H1 (cell line): ENCODE measurements at regions not wholly inside any gene's neighbourhood (a gene's known extent, or its start where the extent isn't known, plus 50 kb on each side); places are given as distances from the start of the nearest gene placed in this dataset.

Source experiments
- CTCF ChIA-PET: fragments of 300-600 bp; sonication (Branson Sonifier 250); formaldehyde crosslinking; loops from one replicate; lab custom pipeline; 2021; ENCODE audit not compliant: partially characterized antibody; lab: Charles Lee
- POLR2A ChIA-PET: fragments of 300-600 bp; sonication (Branson Sonifier 250); formaldehyde crosslinking; loops from one replicate; lab custom pipeline; 2021; ENCODE audit warnings: inconsistent platforms; ENCODE audit not compliant: partially characterized antibody; lab: Charles Lee
- DNase-seq, 2 experiments: peaks; one replicate each; pipeline versions ENCODE4 v3.0.0 to v3.0.0-alpha.2; 2010 to 2022; ENCODE audit warnings: low spot score in 2 of 2, low read depth in 1 of 2, mixed read lengths in 1 of 2
- FAIRE-seq: peaks from 2 replicates; lab custom pipeline; 2011; peaks lifted over from hg19 to GRCh38; lab: Jason Lieb, UNC
- H2AFZ ChIP-seq: 2 replicates; pipeline ENCODE4 v1.8.1; 2012; ENCODE audit warnings: low read length, inconsistent platforms
- H2AK5ac ChIP-seq: 2 replicates; pipeline ENCODE4 v1.6.1; 2013; ENCODE audit warnings: low read depth, low read length
- H2BK120ac ChIP-seq: replicated peaks from 2 replicates; pipeline ENCODE3; 2013; ENCODE audit warnings: low read depth, low read length, inconsistent platforms
- H2BK12ac ChIP-seq: 2 replicates; pipeline ENCODE4 v1.6.1; 2013; ENCODE audit warnings: low read depth, low read length
- H2BK15ac ChIP-seq: 2 replicates; pipeline ENCODE4 v1.6.1; 2013; ENCODE audit warnings: low read length
- H2BK20ac ChIP-seq: 2 replicates; pipeline ENCODE4 v1.6.1; 2013; ENCODE audit warnings: low read length
- H2BK5ac ChIP-seq: 2 replicates; pipeline ENCODE4 v1.6.1; 2013; ENCODE audit warnings: low read depth, low read length
- H3K14ac ChIP-seq: 2 replicates; pipeline ENCODE4 v1.6.1; 2013; ENCODE audit warnings: inconsistent platforms; ENCODE audit not compliant: insufficient read length
- H3K18ac ChIP-seq: 2 replicates; pipeline ENCODE4 v1.6.1; 2013; ENCODE audit warnings: low read length; ENCODE audit errors: extremely low read depth
- H3K23ac ChIP-seq: 2 replicates; pipeline ENCODE4 v1.6.1; 2013; ENCODE audit warnings: inconsistent platforms; ENCODE audit not compliant: insufficient read length
- H3K23me2 ChIP-seq: 2 replicates; pipeline ENCODE4 v1.6.1; 2013; ENCODE audit warnings: low read depth, low read length
- H3K27ac ChIP-seq: 2 replicates; pipeline ENCODE4 v1.6.1; 2011; ENCODE audit warnings: low read depth, low read length, inconsistent platforms
- H3K27me3 ChIP-seq, 4 experiments: replicated peaks in 1 of 4; 1 replicate in 1 of 4; 2 replicates in 3 of 4; pipeline versions ENCODE4 v1.6.1 to v1.8.1; 2011 to 2013; ENCODE audit warnings: low read length in 3 of 4, mild to moderate bottlenecking in 3 of 4, inconsistent platforms in 2 of 4, mixed read lengths in 2 of 4, moderate library complexity in 1 of 4; ENCODE audit not compliant: control insufficient read depth in 3 of 4, insufficient read depth in 3 of 4; ENCODE audit errors: extremely low read depth in 1 of 4
- H3K36me3 ChIP-seq, 4 experiments: 2 replicates each; pipeline versions ENCODE4 v1.6.1 to v1.8.1; 2011 to 2013; ENCODE audit warnings: mild to moderate bottlenecking in 4 of 4, low read length in 3 of 4, moderate library complexity in 2 of 4, control low read depth in 1 of 4, inconsistent platforms in 1 of 4; ENCODE audit not compliant: insufficient read depth in 4 of 4, control insufficient read depth in 2 of 4
- H3K4ac ChIP-seq: replicated peaks from 2 replicates; pipeline ENCODE3; 2013; ENCODE audit warnings: low read length, low read depth, mixed read lengths, inconsistent platforms; ENCODE audit not compliant: insufficient read length
- H3K4me1 ChIP-seq, 4 experiments: replicated peaks in 1 of 4; 1 replicate in 1 of 4; 2 replicates in 3 of 4; pipeline versions ENCODE4 v1.6.1 to v1.8.1; 2011 to 2013; ENCODE audit warnings: low read length in 3 of 4, inconsistent platforms in 2 of 4, mixed read lengths in 1 of 4; ENCODE audit not compliant: insufficient read depth in 4 of 4, control insufficient read depth in 3 of 4
- H3K4me2 ChIP-seq, 2 experiments: 2 replicates each; pipeline versions ENCODE4 v1.6.1 to v1.8.1; 2011 to 2013; ENCODE audit warnings: low read depth in 2 of 2, low read length in 2 of 2, control low read depth in 1 of 2, inconsistent platforms in 1 of 2, mild to moderate bottlenecking in 1 of 2; ENCODE audit not compliant: insufficient read depth in 1 of 2
- H3K4me3 ChIP-seq, 4 experiments: fragments of 200-600, 300-600 bp in 1 of 4; sonication (generic), shearing (Covaris generic), sonication (Bioruptor Twin) in 1 of 4; 2 replicates each; pipeline versions ENCODE4 v1.5.1 to v1.8.1; 2011 to 2016; ENCODE audit warnings: low read length in 4 of 4, low read depth in 3 of 4, control low read depth in 2 of 4, inconsistent platforms in 2 of 4, mild to moderate bottlenecking in 2 of 4, mixed read lengths in 1 of 4, moderate library complexity in 1 of 4; ENCODE audit not compliant: insufficient read depth in 2 of 4; ENCODE audit errors: extremely low read depth in 1 of 4
- H3K56ac ChIP-seq: replicated peaks from 2 replicates; pipeline ENCODE3; 2013; ENCODE audit warnings: low read depth, mild to moderate bottlenecking, mixed read lengths, low read length, inconsistent platforms; ENCODE audit not compliant: insufficient read length
- H3K79me1 ChIP-seq: 2 replicates; pipeline ENCODE4 v1.6.1; 2013; ENCODE audit warnings: low read depth, low read length, control low read depth
- H3K79me2 ChIP-seq, 2 experiments: 2 replicates each; pipeline versions ENCODE4 v1.6.1 to v1.8.1; 2012 to 2013; ENCODE audit warnings: low read length in 2 of 2, mild to moderate bottlenecking in 2 of 2, inconsistent platforms in 1 of 2; ENCODE audit not compliant: insufficient read depth in 2 of 2, control insufficient read depth in 1 of 2
- H3K9ac ChIP-seq, 4 experiments: replicated peaks in 1 of 4; 1 replicate in 1 of 4; 2 replicates in 3 of 4; pipeline versions ENCODE4 v1.6.1 to v1.8.1; 2011 to 2013; ENCODE audit warnings: low read depth in 3 of 4, low read length in 3 of 4, control low read depth in 2 of 4, mild to moderate bottlenecking in 2 of 4, moderate library complexity in 2 of 4, inconsistent platforms in 1 of 4; ENCODE audit errors: extremely low read depth in 1 of 4
- H3K9me3 ChIP-seq, 2 experiments: 2 replicates each; pipeline versions ENCODE4 v1.6.1 to v1.8.1; 2012 to 2013; ENCODE audit warnings: mild to moderate bottlenecking in 2 of 2, moderate library complexity in 2 of 2, control low read depth in 1 of 2, inconsistent platforms in 1 of 2, low read depth in 1 of 2, low read length in 1 of 2, mixed read lengths in 1 of 2; ENCODE audit not compliant: insufficient read depth in 2 of 2
- H4K20me1 ChIP-seq, 2 experiments: replicated peaks in 1 of 2; 2 replicates each; pipeline versions ENCODE3 to v1.8.1; 2011 to 2013; ENCODE audit warnings: inconsistent platforms in 2 of 2, low read length in 2 of 2, mild to moderate bottlenecking in 1 of 2; ENCODE audit not compliant: insufficient read depth in 2 of 2, control insufficient read depth in 1 of 2
- H4K5ac ChIP-seq: 2 replicates; pipeline ENCODE4 v1.6.1; 2013; ENCODE audit warnings: low read length, low read depth, mixed read lengths, inconsistent platforms; ENCODE audit not compliant: insufficient read length
- H4K8ac ChIP-seq: 2 replicates; pipeline ENCODE4 v1.8.0; 2013; ENCODE audit warnings: mild to moderate bottlenecking, moderate library complexity, low read length, inconsistent platforms; ENCODE audit not compliant: insufficient read depth; ENCODE audit errors: extremely low read depth
- H4K91ac ChIP-seq: replicated peaks from 2 replicates; pipeline ENCODE3; 2013; ENCODE audit warnings: low read length, mixed read lengths, inconsistent platforms; ENCODE audit not compliant: insufficient read length
- CBX8 ChIP-seq: fragments of 300-800, 300-1000 bp; sonication (generic); IDR thresholded peaks from 2 replicates; pipeline ENCODE4 v1.7.1; 2016; ENCODE audit warnings: low read depth, low read length, borderline replicate concordance
- CREB1 ChIP-seq: IDR thresholded peaks from 2 replicates; pipeline ENCODE4 v1.6.1; 2012; ENCODE audit warnings: inconsistent platforms
- EP300 ChIP-seq, 2 experiments: IDR thresholded peaks; 1 replicate in 1 of 2; 2 replicates in 1 of 2; pipeline ENCODE4 v1.6.1; 2011 to 2012; ENCODE audit warnings: low read depth in 2 of 2, low read length in 2 of 2, mild to moderate bottlenecking in 2 of 2, borderline replicate concordance in 1 of 2, inconsistent platforms in 1 of 2, moderate library complexity in 1 of 2
- FOSL1 ChIP-seq: IDR thresholded peaks from 2 replicates; pipeline ENCODE4 v1.6.1; 2011; ENCODE audit warnings: mild to moderate bottlenecking, low read depth, low read length, moderate library complexity; ENCODE audit not compliant: insufficient read depth
- GTF2F1 ChIP-seq: IDR thresholded peaks from 2 replicates; pipeline ENCODE4 v1.6.1; 2012; ENCODE audit warnings: low read depth, low read length, improper control_type of control experiment, borderline replicate concordance
- JUND ChIP-seq: IDR thresholded peaks from 2 replicates; pipeline ENCODE4 v1.6.1; 2011; ENCODE audit warnings: mild to moderate bottlenecking, improper control_type of control experiment, low read length
- NRF1 ChIP-seq: IDR thresholded peaks from 2 replicates; pipeline ENCODE4 v1.6.1; 2011; ENCODE audit warnings: mild to moderate bottlenecking, low read depth, low read length, improper control_type of control experiment
- POLR2AphosphoS5 ChIP-seq: IDR thresholded peaks from 2 replicates; pipeline ENCODE4 v1.6.1; 2011; ENCODE audit warnings: low read depth, low read length
- POU5F1 ChIP-seq: IDR thresholded peaks from 2 replicates; pipeline ENCODE4 v1.6.1; 2011; ENCODE audit warnings: low read depth, mild to moderate bottlenecking, low read length, moderate library complexity
- SIX5 ChIP-seq: IDR thresholded peaks from 2 replicates; pipeline ENCODE4 v1.6.1; 2011; ENCODE audit warnings: mild to moderate bottlenecking, low read depth, low read length
- WGBS, 2 experiments: shearing (Covaris generic) in 1 of 2; methylation state at CpG; one replicate each; pipeline versions ENCODE4 v1.1.6 to v1.1.7; 2013 to 2015; ENCODE audit warnings: low lambda C conversion rate in 2 of 2, mixed read lengths in 2 of 2, inconsistent platforms in 1 of 2, low coverage in 1 of 2, missing lambda C conversion rate in 1 of 2; ENCODE audit not compliant: insufficient replicate concordance in 2 of 2, insufficient coverage in 1 of 2, insufficient read length in 1 of 2; ENCODE audit errors: extremely low coverage in 1 of 2, missing lambda C conversion rate in 1 of 2; 5-methylcytosine and 5-hydroxymethylcytosine counted together
- TF ChIP-seq, protein P1 (sequence below): IDR thresholded peaks from 2 replicates; pipeline ENCODE4 v1.6.1; 2011; ENCODE audit warnings: low read length, improper control_type of control experiment

DNA sequence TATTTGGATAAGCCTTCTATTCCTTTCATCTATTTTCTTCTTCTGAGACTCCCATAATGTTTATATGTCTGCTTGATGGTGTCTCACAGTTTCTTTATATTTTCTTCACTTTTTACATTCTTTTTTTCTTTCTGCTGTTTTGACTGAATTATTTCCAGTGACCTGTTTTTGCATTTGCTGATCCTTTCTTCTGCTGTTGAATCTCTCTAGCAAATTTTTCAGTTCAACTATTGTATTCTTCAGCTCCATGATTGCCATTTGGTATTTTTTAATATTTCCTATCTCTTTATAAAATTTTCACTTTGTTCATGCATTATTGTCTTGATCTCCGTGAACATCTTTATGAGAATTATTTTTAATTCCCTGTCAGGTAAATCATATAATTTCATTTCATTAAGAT lies 122.3 kb upstream of the ST6GALNAC5 start:
- DNase-seq (no peak), FAIRE-seq (no peak)
- Histone ChIP-seq H3K4me2 (no peak overlapping the region), H4K20me1 (no peaks in the 10 kb centered on the region), H3K36me3 (no peaks in the 10 kb centered on the region), H3K56ac (no peak overlapping the region), H3K4me3 (no peak overlapping the region), H4K5ac (no peak overlapping the region), H2AFZ (no peak overlapping the region), H3K27ac (no peak overlapping the region), H2BK20ac (no peak overlapping the region), H4K91ac (no peak overlapping the region), H2BK5ac (no peak overlapping the region), H3K4ac (no peak overlapping the region), H3K23ac (no peak overlapping the region), H4K8ac (no peak overlapping the region), H2BK15ac (no peak overlapping the region), H3K79me2 (no peaks in the 10 kb centered on the region), H2AK5ac (no peak overlapping the region), H3K23me2 (no peaks in the 10 kb centered on the region), H3K79me1 (no peaks in the 10 kb centered on the region), H2BK12ac (no peak overlapping the region), H3K14ac (no peak overlapping the region), H3K18ac (no peak overlapping the region), H3K9me3 (0 out of 4 replicates have a peak, but pooled peaks cover 0 to 4% of the 10 kb centered on the region in 2 experiments), H2BK120ac (no peak overlapping the region), H3K27me3 (no peaks in the 10 kb centered on the region), H3K4me1 (no peaks in the 10 kb centered on the region), H3K9ac (no peak overlapping the region)
- ChIA-PET CTCF (no interaction called here), POLR2A (no interaction called here)
- WGBS, 2 experiments = 80% methylated on average over 1 of the region's 1 CpG; no CpG with 5 or more reads in 1 of the 2 experiments
- no peak for TF ChIP-seq POU5F1
- no peak for TF ChIP-seq POLR2AphosphoS5
- no peak for TF ChIP-seq CBX8
- no peak for TF ChIP-seq NRF1
- no peak for TF ChIP-seq JUND
- TF ChIP-seq EP300 (IDR thresholded peaks at IDR 0.05; ENCODE audit: borderline replicate concordance in 1 of 2, low read depth in 2 of 2, low read length in 2 of 2) = no peak
- no peak for TF ChIP-seq CREB1
- TF ChIP-seq SIX5 = no peak
- TF ChIP-seq FOSL1 = no peak
- no peak for TF ChIP-seq GTF2F1
- TF ChIP-seq, protein P1, sequence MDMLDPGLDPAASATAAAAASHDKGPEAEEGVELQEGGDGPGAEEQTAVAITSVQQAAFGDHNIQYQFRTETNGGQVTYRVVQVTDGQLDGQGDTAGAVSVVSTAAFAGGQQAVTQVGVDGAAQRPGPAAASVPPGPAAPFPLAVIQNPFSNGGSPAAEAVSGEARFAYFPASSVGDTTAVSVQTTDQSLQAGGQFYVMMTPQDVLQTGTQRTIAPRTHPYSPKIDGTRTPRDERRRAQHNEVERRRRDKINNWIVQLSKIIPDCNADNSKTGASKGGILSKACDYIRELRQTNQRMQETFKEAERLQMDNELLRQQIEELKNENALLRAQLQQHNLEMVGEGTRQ = no peak
